Body of pancreas (tissue), 4 donors: ENCODE measurements at regions not wholly inside any gene's neighbourhood (a gene's known extent, or its start where the extent isn't known, plus 50 kb on each side); places are given as distances from the start of the nearest gene placed in this dataset.

Experiments
- ATAC-seq: fragments of 150-250 bp; one replicate; pipeline ENCODE4 v1.9.1; 2016
- DNase-seq, 4 donors: peaks; one replicate each; pipeline ENCODE4 v3.0.0-alpha.2; 2019
- H3K27ac ChIP-seq, 4 donors: fragments of 200-600 bp; sonication (generic); 1 replicate in 3 of 4; 2 replicates in 1 of 4; pipeline versions ENCODE4 v1.5.1 to v1.6.1; 2016 to 2019; ENCODE audit warnings: mild to moderate bottlenecking in 1 of 4, mixed read lengths in 1 of 4, moderate library complexity in 1 of 4
- H3K27me3 ChIP-seq, 2 donors: fragments of 200-600 bp; sonication (generic); one replicate each; pipeline ENCODE4 v1.6.0; 2016; ENCODE audit warnings: mild to moderate bottlenecking in 1 of 2
- H3K36me3 ChIP-seq, 2 donors: fragments of 200-600 bp; sonication (generic); replicated peaks in 1 of 2; 2 replicates each; pipeline ENCODE4 v1.5.1; 2016; ENCODE audit warnings: low read depth in 2 of 2; ENCODE audit not compliant: insufficient read depth in 1 of 2
- H3K4me1 ChIP-seq: fragments of 200-600 bp; sonication (generic); one replicate; pipeline ENCODE4 v1.6.0; 2016
- H3K4me3 ChIP-seq, 2 donors: fragments of 200-600 bp; sonication (generic); 1 replicate in 1 of 2; 2 replicates in 1 of 2; pipeline ENCODE4 v1.5.1; 2016 to 2019
- H3K9me3 ChIP-seq, 3 donors: fragments of 200-600 bp; sonication (generic); 1 replicate in 2 of 3; 2 replicates in 1 of 3; pipeline ENCODE4 v1.5.1; 2016
- POLR2A ChIP-seq, 3 donors: fragments of 450-650 bp; IDR thresholded peaks; one replicate each; pipeline ENCODE4 v1.6.1; 2016; ENCODE audit warnings: antibody characterized with exemption in 3 of 3, mild to moderate bottlenecking in 2 of 3
- WGBS, 2 donors: methylation state at CpG; one replicate each; pipeline ENCODE4 v1.1.5; 2017; 5-methylcytosine and 5-hydroxymethylcytosine counted together
- intact Hi-C: fragments of 100-400 bp; cut with DNase I; formaldehyde crosslinking; loops from one replicate; pipeline ENCODE4 v1.15.1; 2023
- TF ChIP-seq, protein P1 (sequence below), 7 experiments: fragments of 450-650 bp in 4 of 7; fragments of 200-600 bp in 3 of 7; sonication (generic) in 3 of 7; IDR thresholded peaks; one replicate each; pipeline ENCODE4 v1.5.1; 2016 to 2019; ENCODE audit warnings: antibody characterized with exemption in 7 of 7

DNA sequence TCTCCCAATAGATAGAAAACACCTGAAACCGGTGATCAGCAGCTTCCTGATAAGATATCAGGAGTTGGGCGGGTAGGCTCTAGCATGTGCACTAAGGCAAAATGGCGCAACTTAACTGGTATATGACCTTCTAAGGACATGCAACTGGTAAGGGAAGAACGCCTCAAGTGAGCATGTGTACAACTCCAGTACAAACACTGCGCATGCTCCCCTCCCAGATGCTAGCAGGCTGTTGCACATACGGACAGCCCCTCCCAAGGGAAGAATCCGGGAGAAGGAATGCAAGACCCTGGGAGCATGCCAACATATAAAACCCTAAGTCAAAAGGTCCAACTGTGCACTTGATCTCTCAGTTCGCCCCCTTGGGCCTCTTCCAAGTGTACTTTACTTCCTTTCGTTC, 110.8 kb downstream of the TSEN15 start:
- Histone ChIP-seq H3K9me3 (no peaks in the 10 kb centered on the region), H3K36me3 (no peaks in the 10 kb centered on the region), H3K4me3 (no peak overlapping the region), H3K4me1 (peaks cover 3% of the 10 kb centered on the region), H3K27me3 (no peaks in the 10 kb centered on the region), H3K27ac (no peak overlapping the region)
- no peak for TF ChIP-seq POLR2A (IDR thresholded peaks at IDR 0.05)
- TF ChIP-seq, protein P1, sequence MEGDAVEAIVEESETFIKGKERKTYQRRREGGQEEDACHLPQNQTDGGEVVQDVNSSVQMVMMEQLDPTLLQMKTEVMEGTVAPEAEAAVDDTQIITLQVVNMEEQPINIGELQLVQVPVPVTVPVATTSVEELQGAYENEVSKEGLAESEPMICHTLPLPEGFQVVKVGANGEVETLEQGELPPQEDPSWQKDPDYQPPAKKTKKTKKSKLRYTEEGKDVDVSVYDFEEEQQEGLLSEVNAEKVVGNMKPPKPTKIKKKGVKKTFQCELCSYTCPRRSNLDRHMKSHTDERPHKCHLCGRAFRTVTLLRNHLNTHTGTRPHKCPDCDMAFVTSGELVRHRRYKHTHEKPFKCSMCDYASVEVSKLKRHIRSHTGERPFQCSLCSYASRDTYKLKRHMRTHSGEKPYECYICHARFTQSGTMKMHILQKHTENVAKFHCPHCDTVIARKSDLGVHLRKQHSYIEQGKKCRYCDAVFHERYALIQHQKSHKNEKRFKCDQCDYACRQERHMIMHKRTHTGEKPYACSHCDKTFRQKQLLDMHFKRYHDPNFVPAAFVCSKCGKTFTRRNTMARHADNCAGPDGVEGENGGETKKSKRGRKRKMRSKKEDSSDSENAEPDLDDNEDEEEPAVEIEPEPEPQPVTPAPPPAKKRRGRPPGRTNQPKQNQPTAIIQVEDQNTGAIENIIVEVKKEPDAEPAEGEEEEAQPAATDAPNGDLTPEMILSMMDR (IDR thresholded peaks at IDR 0.05): no peak
- peak in 1 of 4 donors; percentile 16 for DNase-seq
- WGBS, 2 donors: 81 to 82% methylated on average over 9 of the region's 9 CpGs
- intact Hi-C loops: no loop called here
- no peak for ATAC-seq

- DNase-seq (peak in 1 of 4 donors; percentile 5), ATAC-seq (no peak)
- 87 to 89% methylated on average over 2 to 3 of the region's 3 CpGs for WGBS, 2 donors
- Histone ChIP-seq H3K27me3 (no peaks in the 10 kb centered on the region), H3K27ac (no peak overlapping the region), H3K4me1 (no peaks in the 10 kb centered on the region), H3K9me3 (no peaks in the 10 kb centered on the region), H3K36me3 (no peaks in the 10 kb centered on the region), H3K4me3 (no peak overlapping the region)
- intact Hi-C loops: no loop called here
- no peak for TF ChIP-seq POLR2A (IDR thresholded peaks at IDR 0.05)
- TF ChIP-seq, protein P1 (IDR thresholded peaks at IDR 0.05): no peak
Observed at GRCh38 chr1:184163674-184164465, 112.3 kb downstream of the TSEN15 start.

- intact Hi-C loops: no loop called here
- DNase-seq: peak in 2 of 4 donors; percentile 7
- Histone ChIP-seq H3K4me1 (no peaks in the 10 kb centered on the region), H3K36me3 (no peaks in the 10 kb centered on the region), H3K27me3 (no peaks in the 10 kb centered on the region), H3K27ac (no peak overlapping the region), H3K9me3 (no peaks in the 10 kb centered on the region), H3K4me3 (no peak overlapping the region)
- TF ChIP-seq, protein P1 (IDR thresholded peaks at IDR 0.05): no peak
- no peak for TF ChIP-seq POLR2A (IDR thresholded peaks at IDR 0.05)
- WGBS, 2 donors: 88 to 92% methylated on average over 1 of the region's 1 CpG
- ATAC-seq: no peak
Observed at GRCh38 chr1:184164536-184164935, 113.0 kb downstream of the TSEN15 start.

DNA sequence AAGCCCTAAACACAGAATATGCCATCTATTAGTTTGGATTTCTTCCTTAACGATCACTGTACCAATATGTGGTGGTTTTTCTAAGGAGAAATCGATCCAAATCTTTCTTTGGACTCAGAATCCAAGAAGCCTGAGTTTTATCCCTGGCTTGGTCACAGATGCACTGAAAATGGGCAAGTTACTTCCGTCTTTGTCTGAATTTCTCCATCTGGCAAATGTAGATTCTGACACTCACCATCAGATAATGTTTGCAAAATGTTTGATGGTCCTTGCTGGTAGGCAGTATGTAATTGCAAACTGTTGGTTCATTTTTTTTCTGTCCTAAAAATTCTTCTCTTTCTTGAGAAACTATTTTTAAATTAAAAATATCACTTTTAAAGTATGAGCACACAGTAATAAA, 115.0 kb downstream of the TSEN15 start:
- Histone ChIP-seq H3K9me3 (no peaks in the 10 kb centered on the region), H3K4me3 (no peak overlapping the region), H3K4me1 (no peaks in the 10 kb centered on the region), H3K36me3 (no peaks in the 10 kb centered on the region), H3K27me3 (no peaks in the 10 kb centered on the region), H3K27ac (no peak overlapping the region)
- DNase-seq (no peak), ATAC-seq (no peak)
- intact Hi-C loops: no loop called here
- WGBS, 2 donors: 71 to 74% methylated on average over 3 of the region's 3 CpGs
- TF ChIP-seq, protein P1 (IDR thresholded peaks at IDR 0.05): no peak
- no peak for TF ChIP-seq POLR2A (IDR thresholded peaks at IDR 0.05)

DNA sequence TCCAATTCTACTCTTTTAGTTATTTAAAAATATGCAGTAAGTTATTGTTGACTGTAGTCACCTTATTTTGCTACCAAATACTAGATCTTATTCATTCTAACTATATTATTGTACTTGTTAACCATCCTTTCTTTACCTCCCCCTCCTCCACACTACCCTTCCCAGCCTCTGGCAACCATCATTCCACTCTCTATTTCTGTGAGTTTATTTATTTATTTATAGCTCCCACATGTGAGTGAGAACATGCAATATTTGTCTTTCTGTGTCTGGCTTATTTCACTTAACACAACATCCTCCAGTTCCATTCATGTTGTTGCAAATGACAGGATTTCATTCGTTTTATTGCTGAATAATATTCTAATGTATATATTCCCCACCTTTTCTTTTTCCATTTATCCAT, 115.8 kb downstream of the TSEN15 start:
- TF ChIP-seq, protein P1 (IDR thresholded peaks at IDR 0.05): no peak
- TF ChIP-seq POLR2A (IDR thresholded peaks at IDR 0.05): no peak

More for the DNA sequence above, 115.8 kb downstream of the TSEN15 start:
- Histone ChIP-seq H3K4me3 (no peak overlapping the region), H3K4me1 (no peaks in the 10 kb centered on the region), H3K27ac (no peak overlapping the region), H3K27me3 (no peaks in the 10 kb centered on the region), H3K36me3 (no peaks in the 10 kb centered on the region), H3K9me3 (no peaks in the 10 kb centered on the region)
- ATAC-seq: no peak
- intact Hi-C loops: no loop called here
- no peak for DNase-seq
- 33% methylated on average over 1 of the region's 1 CpG for WGBS, 2 donors
